ENCODE measurements at regions not wholly inside any gene's neighbourhood (a gene's known extent, or its start where the extent isn't known, plus 50 kb on each side); places are given as distances from the start of the nearest gene placed in this dataset.
"Not testable (repeated sequence)": the region's sequence is repeated elsewhere in the genome, so short reads cannot be mapped to it uniquely, and the experiment has no call there.

GRCh38 chr3:164732166-164732565, 346.1 kb downstream of the SI start:
- no peaks in the 10 kb centered on the region for H3K27me3 ChIP-seq (ENCODE audit: control insufficient read depth in 3 of 3, insufficient read depth in 3 of 3, low read length in 2 of 3)
- peaks cover 0 to 3% (median 0%) of the 10 kb centered on the region in 5 donors for H3K4me1 ChIP-seq (ENCODE audit: control insufficient read depth in 5 of 5, insufficient read depth in 5 of 5, low read length in 5 of 5)
- no peak overlapping the region for H3K9ac ChIP-seq (ENCODE audit: insufficient read depth in 1 of 2, low read length in 2 of 2)
- DNase-seq: no peak
- WGBS, 2 donors: 90 to 96% methylated on average over 1 of the region's 1 CpG
- H3K36me3 ChIP-seq (ENCODE audit: control insufficient read depth in 4 of 4, insufficient read depth in 4 of 4, low read length in 4 of 4): no peaks in the 10 kb centered on the region
- no peak overlapping the region for H3K27ac ChIP-seq (ENCODE audit: low read depth in 1 of 2, low read length in 1 of 2)
- ATAC-seq (ENCODE audit: insufficient read depth, low FRiP score): no peak
- no peaks in the 10 kb centered on the region for H3K9me3 ChIP-seq (ENCODE audit: control insufficient read depth in 4 of 4, insufficient read depth in 3 of 4, low read length in 3 of 4)
- TF ChIP-seq, protein P1, sequence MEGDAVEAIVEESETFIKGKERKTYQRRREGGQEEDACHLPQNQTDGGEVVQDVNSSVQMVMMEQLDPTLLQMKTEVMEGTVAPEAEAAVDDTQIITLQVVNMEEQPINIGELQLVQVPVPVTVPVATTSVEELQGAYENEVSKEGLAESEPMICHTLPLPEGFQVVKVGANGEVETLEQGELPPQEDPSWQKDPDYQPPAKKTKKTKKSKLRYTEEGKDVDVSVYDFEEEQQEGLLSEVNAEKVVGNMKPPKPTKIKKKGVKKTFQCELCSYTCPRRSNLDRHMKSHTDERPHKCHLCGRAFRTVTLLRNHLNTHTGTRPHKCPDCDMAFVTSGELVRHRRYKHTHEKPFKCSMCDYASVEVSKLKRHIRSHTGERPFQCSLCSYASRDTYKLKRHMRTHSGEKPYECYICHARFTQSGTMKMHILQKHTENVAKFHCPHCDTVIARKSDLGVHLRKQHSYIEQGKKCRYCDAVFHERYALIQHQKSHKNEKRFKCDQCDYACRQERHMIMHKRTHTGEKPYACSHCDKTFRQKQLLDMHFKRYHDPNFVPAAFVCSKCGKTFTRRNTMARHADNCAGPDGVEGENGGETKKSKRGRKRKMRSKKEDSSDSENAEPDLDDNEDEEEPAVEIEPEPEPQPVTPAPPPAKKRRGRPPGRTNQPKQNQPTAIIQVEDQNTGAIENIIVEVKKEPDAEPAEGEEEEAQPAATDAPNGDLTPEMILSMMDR (IDR thresholded peaks at IDR 0.05; ENCODE audit: control extremely low read depth, extremely low read depth): no peak
- H3K4me3 ChIP-seq: no peak overlapping the region

DNA sequence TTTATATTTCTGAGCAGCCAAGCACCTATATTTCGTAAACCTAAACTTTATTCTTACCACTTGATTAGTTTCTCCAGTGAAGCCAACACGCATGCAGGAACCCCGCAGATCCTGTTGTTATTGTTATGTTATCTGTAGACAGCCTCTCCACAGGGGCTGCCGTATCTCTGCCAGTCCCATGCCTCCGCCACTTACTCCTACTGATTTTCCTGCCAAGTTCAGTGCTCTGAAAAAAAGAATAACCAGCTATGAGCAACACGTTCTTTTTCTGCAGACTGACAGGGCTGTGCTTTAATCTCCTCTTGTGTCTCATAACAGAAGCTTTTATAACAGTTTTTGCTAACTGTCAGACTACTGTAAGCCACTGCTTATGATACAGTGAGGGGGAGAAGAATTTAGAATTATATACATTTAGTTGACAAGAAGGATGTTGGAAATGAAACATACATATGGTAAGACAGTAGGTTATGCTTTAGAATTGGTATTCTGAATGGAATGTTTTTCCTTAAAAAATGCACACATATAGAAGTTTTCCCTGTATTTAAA, 347.4 kb downstream of the SI start:
- WGBS, 2 donors: 43 to 63% methylated on average over 6 of the region's 6 CpGs

DNA sequence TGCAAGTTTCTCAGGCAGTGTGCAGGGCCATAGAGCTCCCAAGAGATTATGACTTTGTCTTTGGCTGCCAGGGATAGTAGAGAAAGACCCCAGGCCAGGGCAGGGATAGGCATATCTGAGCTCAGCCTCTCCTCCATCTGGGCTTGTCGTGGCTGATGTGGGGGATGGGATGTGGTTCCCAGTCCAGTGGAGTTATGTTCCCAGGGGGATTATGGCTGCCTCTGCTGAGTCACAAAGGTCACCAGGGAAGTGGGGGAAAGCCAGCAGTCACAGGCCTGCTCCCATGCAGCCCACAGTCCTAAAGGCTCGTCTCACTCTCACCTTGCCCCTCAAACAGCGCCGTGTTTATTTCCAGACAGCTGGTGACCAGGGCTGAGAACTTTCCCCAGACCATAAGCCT, 354.9 kb downstream of the SI start:
- Histone ChIP-seq H3K9me3 (ENCODE audit: control insufficient read depth in 4 of 4, insufficient read depth in 3 of 4, low read length in 3 of 4) (no peaks in the 10 kb centered on the region), H3K9ac (ENCODE audit: insufficient read depth in 1 of 2, low read length in 2 of 2) (no peak overlapping the region), H3K4me3 (no peak overlapping the region), H3K4me1 (ENCODE audit: control insufficient read depth in 5 of 5, insufficient read depth in 5 of 5, low read length in 5 of 5) (no peaks in the 10 kb centered on the region), H3K27ac (ENCODE audit: low read depth in 1 of 2, low read length in 1 of 2) (no peak overlapping the region), H3K36me3 (ENCODE audit: control insufficient read depth in 4 of 4, insufficient read depth in 4 of 4, low read length in 4 of 4) (no peaks in the 10 kb centered on the region), H3K27me3 (ENCODE audit: control insufficient read depth in 3 of 3, insufficient read depth in 3 of 3, low read length in 2 of 3) (no peaks in the 10 kb centered on the region)
- TF ChIP-seq, protein P1 (IDR thresholded peaks at IDR 0.05; ENCODE audit: control extremely low read depth, extremely low read depth): no peak
- 74 to 88% methylated on average over 4 of the region's 4 CpGs for WGBS, 2 donors
- ATAC-seq (ENCODE audit: insufficient read depth, low FRiP score) (no peak), DNase-seq (no peak)

More for the DNA sequence above, 347.4 kb downstream of the SI start:
- ATAC-seq (ENCODE audit: insufficient read depth, low FRiP score) (no peak), DNase-seq (peak in 1 of 3 donors; percentile 4)
- TF ChIP-seq, protein P1 (IDR thresholded peaks at IDR 0.05; ENCODE audit: control extremely low read depth, extremely low read depth): no peak
- Histone ChIP-seq H3K27me3 (ENCODE audit: control insufficient read depth in 3 of 3, insufficient read depth in 3 of 3, low read length in 2 of 3) (no peaks in the 10 kb centered on the region), H3K9me3 (ENCODE audit: control insufficient read depth in 4 of 4, insufficient read depth in 3 of 4, low read length in 3 of 4) (no peaks in the 10 kb centered on the region), H3K4me3 (no peak overlapping the region), H3K4me1 (ENCODE audit: control insufficient read depth in 5 of 5, insufficient read depth in 5 of 5, low read length in 5 of 5) (peaks cover 0 to 3% (median 0%) of the 10 kb centered on the region in 5 donors), H3K27ac (ENCODE audit: low read depth in 1 of 2, low read length in 1 of 2) (no peak overlapping the region), H3K36me3 (ENCODE audit: control insufficient read depth in 4 of 4, insufficient read depth in 4 of 4, low read length in 4 of 4) (no peaks in the 10 kb centered on the region), H3K9ac (ENCODE audit: insufficient read depth in 1 of 2, low read length in 2 of 2) (no peak overlapping the region)

DNA sequence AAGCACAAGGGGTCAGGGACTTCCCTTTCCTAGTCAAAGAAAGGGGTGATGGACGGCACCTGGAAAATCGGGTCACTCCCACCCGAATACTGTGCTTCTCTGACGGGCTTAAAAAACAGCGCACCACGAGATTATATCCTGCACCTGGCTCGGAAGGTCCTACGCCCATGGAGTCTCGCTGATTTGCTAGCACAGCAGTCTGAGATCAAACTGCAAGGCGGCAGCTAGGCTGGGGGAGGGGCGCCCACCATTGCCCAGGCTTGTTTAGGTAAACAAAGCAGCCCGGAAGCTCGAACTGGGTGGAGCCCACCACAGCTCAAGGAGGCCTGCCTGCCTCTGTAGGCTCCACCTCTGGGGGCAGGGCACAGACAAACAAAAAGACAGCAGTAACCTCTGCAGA, 375.5 kb downstream of the SI start:
- not testable (repeated sequence) for H3K9me3 ChIP-seq (ENCODE audit: control insufficient read depth in 4 of 4, insufficient read depth in 3 of 4, low read length in 3 of 4); H3K27ac ChIP-seq (ENCODE audit: low read depth in 1 of 2, low read length in 1 of 2)
- 79 to 81% methylated on average over 11 to 13 of the region's 13 CpGs for WGBS, 2 donors

More for the DNA sequence above, 375.5 kb downstream of the SI start:
- H3K36me3 ChIP-seq (ENCODE audit: control insufficient read depth in 4 of 4, insufficient read depth in 4 of 4, low read length in 4 of 4); H3K4me1 ChIP-seq (ENCODE audit: control insufficient read depth in 5 of 5, insufficient read depth in 5 of 5, low read length in 5 of 5); H3K4me3 ChIP-seq; DNase-seq; H3K27me3 ChIP-seq (ENCODE audit: control insufficient read depth in 3 of 3, insufficient read depth in 3 of 3, low read length in 2 of 3); ATAC-seq (ENCODE audit: insufficient read depth, low FRiP score); H3K9ac ChIP-seq (ENCODE audit: insufficient read depth in 1 of 2, low read length in 2 of 2): not testable (repeated sequence)

All from lung (tissue), 11 donors.